DMS 273 (cell line): ENCODE measurements at regions not wholly inside any gene's neighbourhood (a gene's known extent, or its start where the extent isn't known, plus 50 kb on each side); places are given as distances from the start of the nearest gene placed in this dataset.

Experiments
- DNase-seq: peaks from one replicate; lab custom pipeline; 2025; ENCODE audit not compliant: unreplicated experiment; lab: John Stamatoyannopoulos, UW

DNA sequence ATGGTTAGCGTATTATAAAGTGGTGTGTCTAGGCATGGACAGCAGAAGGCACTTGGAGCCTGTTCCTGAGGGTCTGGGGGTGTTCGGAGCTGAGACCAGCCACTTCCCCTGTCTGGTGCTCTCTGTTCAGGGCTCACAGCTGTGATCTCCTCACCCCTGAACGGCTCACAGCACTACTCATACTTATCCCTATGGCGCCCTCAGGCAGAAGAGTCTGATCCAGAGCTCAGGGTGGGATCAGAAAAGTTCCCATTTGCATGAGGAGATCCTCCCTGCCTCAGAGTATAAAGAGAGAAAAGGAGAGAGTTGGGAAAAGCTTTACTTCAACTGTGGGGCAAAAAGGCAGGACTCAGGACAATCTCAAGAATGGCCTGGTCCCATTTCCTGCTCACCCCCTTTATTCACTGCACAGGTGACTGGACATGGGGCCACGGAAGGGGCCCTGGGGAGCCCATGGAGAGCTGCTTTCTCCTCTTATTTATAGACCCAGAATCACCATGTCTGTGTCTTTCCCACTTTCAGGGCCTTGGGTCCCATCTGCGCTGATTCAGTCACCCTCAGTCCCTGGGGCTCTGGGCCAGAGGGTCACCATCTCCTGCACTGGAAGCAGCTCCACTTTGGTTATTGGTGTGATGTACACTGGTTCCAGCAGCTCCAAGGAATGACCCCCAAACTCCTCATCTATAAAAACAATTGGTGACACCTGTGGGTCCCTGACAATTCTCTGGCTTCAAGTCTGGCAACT lies 97.0 kb upstream of the TOP3B start:
- DNase-seq = peak; percentile 8

DNA sequence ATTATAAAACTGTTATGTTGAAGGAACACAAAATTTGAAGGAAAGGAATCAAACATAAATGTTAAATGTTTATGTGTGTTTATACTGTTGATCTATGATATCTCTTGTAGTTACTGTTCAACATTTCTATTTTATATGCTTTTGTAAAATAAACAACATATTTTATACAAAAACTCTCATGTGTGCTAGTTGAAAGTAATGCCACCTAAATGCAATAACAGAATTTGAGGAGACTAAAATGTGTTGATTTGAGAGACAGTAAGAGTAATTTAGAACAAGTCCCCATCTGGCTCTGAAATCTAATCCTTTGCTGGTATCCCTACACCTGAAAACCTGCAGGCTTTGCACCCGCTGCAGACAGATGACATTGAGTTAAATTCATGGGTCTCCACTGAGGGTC lies 95.7 kb upstream of the TOP3B start:
- DNase-seq = no peak

DNA sequence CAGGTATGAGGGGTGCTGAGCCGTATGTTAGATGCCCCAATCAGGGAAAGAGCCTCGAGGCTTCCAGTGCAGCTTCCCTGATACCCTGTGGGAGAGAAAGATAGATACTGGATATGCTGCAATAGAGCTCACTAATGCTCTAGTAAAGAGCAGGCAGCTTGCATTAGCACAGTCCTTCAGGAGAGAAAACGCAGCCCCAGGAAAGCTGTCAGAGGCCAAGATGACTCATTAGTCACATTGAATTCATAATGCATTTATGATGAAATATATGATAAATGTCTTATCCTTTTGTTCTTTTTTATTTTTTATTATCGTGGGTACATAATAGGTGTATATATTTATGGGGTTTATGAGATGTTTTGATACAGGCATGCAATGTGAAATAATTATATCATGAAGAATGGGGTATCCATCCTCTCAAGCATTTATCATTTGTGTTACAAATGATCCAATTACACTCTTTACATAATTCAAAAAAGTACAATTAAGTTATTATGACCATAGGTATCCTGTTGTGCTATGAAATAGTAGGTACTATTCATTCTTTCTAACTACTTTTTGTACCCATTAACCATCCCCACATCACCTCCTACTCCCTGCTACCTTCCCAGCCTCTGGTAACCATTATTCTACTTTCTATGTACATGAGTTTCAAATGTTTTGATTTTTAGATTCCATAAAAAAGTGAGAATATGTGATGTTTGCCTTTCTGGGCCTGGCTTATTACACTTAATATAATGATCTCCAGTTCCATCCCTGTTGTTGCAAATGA lies 94.5 kb upstream of the TOP3B start:
- DNase-seq = peak; percentile 5

DNA sequence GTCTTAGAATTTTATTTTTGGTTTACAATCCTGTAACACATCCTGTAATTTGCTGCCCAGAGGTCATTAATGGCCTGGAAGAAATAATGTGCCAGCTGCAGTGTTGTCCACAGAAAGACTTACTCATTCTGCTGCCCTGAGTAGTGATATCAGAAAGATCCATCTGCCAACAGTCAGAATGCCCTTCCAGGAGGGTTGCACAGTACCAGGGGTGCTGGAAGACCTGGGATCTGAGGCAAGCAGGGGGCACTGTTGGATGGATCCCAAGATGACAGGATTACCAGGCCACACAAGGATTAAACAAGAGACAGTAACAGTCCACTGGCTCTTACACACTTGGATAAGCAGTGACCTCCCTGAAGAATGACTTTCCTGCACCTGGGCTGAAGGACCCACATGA lies 93.8 kb upstream of the TOP3B start:
- peak; percentile 28 for DNase-seq

DNA sequence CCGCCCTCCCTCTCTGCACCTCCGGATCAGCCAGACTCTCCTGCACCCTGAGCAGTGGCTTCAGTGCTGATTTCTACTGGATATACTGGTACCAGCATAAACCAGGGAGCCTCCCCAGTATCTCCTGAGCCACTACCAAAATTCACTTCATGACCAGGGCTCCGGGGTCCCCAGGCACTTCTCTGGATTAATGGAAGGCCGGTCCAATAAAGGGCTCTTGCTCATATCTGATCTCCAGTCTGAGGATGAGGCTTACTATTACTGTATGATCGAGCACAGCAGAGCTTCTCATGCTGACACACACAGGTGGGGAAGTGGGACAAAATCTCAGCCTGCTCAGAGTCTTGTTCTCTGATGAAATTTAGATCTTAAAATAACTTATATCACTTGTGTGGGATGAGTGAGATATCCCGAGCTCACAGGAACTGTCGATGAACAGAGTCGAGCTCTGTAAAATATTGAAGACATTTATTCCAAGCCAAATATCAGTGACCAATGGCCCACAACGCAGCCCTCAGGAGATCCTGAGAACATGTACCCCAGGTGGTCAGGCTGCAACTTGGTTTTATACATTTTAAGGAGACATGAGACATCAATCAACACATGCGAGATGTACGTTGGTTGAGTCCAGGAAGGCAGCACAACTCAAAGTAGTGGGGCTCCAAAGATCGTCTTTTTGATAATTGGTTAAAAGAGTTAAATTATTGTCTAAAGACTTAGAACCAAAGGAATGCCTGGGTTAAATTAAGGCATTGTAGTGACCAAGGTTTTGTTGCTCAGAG lies 93.0 kb upstream of the TOP3B start:
- no peak for DNase-seq

DNA sequence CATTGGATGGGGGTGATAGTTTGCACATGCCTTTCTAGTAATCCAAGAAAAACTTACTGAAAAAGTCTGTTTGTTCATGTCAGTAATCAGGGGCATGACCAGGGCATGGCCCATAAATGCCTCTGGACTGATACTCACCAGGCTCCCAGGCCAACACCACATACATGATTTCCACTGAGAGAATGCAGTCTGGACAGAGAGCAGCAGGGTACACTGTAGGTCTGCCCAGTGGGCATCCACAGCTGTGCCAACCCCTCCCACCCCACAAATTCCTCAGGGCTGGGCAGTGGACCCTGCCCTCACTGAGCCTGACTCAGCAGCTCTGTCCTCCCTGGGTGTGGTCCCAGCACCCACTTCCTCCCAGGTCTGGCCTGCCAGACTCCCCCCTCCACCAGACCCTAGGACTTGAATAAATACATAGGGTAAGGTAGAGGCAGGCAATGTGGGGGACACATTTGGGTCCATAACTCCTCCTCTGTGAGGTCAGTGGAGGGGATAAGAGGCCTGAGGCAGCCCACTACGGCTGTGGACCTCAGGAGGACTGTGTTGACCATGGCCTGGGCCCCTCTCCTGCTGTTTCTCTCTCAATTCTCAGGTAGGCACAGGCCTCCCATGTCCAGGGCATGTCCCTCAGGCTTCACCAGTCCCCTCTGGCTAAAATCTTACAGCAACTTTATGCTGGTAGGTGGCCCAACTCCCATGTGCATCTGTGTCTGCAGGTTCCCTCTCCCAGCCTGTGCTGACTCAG lies 92.2 kb upstream of the TOP3B start:
- DNase-seq = no peak

DNA sequence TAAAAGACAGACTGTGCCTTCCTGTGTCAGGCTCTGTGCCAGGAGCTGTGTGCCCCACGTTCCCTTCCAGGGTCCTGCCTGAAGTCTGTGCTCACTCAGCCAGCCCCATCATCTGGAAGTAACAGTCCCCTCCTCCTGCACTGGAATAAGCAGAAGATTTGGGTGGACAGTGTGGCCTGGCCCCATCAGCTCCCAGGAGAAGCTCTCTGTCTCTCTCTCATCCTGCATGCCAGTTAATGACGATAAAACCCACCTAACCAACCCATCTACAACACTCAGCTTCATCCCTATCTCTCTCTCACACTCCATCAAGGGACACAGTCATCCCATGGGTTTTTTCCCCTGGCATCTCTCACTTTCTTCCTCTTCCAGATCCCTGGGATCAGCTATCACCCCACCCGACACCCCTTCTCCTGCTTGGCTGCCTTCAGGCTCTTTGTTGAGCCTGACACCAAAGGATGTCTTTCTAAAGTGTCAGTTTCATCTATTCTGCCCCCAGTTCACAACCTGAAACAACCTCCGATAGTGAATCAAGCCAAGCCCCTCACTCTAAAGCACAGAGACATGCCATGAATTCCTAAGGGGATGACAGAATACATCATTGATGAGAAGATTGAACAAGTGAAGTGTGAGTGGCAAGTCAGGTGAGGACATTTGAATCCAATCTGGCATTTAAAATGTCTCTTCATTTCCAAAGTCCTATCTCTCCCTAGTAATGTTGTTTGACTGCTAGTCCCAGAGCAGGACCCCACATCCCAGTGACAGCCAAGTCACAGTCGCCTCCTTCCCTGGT lies 91.4 kb upstream of the TOP3B start:
- no peak for DNase-seq

DNA sequence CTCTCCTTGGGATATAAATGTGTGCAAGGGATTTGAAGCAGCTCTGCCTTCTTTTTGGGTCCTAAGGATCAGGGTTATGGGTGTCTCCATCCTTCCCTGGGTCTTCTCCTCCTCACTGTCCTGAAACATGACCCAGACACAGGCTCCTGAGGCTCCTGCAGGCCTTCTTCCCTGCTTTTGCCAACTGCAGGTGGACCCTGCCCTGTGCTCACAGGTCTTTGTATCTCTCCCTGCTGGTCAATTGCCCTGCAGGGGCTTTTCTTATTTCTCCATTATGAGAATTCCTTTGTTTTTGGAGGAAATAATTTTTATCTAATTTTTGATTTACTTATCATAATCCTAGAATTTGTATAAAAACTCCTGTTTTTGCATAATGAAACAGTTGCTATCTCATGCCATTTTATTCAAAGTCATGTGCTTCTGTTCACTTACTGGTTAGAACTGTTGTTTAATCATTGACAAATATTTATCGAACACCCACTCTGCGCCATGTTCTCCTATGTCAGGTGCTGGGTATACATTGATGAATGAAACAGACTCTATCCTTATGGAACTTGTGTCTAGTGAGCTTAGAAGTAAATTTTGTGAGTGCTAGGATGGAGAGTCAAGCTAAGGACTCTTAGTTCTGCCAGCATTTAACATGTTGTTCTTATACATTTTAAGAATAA lies 89.7 kb upstream of the TOP3B start:
- DNase-seq = no peak

DNA sequence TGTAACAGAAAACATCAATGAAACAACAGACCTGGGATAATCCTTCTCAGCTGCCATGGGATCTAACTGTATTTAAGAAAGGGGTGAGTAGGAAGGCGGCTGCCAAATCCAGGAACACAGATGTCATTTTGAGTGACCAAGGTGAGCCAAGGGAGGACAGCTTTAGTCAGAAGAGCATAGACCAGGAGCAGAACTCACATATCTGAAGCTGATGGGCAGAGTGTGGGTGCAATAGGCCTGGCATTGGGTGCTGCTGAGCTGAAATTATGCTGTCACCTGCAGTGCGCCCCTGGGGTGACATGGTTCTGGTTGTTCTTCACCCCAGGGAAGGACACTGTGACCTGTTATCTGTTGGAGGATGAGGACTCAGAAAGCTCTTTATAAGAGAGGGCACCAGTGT lies 88.9 kb upstream of the TOP3B start:
- no peak for DNase-seq

DNA sequence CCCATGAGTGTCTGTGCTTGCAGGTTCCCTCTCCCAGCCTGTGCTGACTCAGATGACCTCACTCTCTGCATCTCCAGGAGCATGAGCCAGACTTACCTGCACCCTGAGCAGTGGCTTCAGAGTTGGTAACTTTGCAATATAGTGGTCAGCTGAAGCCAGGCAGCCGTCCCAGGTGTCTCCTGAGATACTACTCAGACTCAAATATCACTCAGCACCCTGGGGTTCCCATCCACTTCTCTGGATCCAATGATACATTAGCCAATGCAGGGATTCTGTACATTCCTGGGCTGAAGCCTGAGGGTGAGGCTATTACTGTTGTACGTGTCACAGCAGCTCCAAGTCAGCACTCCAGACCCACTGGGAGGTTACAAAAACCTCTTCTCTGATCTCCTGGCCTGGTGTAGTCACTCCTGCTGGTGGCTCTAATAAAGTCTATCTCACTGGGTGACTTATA lies 87.8 kb upstream of the TOP3B start:
- DNase-seq = no peak

DNA sequence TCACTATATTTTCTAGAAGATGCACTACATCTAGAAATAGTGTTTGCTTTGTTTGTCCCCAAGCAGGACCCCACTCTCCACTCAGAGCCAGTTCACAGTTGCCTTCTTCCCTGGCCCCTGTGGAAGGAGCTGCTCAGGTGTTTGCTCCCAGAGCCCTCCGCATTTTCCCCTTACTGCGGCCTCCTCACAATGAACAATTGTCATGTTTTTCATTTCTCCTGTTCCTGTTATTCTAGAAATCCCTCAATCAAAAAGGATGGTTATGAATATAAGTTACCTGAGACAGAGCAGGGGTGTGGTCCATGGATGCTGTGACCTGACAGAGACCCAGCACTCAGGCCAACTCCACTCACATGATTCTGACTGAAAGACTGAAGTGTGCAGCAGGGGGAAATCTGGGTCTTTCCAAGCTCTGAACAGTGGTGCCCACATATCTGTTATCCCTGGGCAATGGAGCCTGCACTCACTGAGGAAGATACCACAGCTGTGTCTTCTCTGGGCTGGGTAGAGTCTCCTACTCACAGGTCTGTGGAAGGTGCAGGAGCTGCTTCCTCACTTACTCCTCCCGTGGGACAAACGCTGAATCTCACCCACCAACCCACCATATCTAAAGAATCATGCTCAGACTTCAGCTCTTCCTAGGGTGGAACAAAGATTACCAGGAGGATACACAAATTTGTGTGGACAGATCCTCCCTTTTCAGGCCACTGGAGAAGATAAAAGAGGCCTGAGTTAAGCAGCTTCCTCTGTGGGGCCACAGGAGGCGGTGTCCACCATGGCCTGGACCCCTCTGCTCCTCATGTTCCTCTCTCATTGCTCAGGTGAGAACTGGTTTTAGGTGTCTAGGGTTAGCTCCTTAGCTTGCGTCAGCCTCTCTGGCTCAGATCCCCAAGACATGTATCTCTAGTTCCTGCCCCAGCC lies 87.1 kb upstream of the TOP3B start:
- DNase-seq = no peak

DNA sequence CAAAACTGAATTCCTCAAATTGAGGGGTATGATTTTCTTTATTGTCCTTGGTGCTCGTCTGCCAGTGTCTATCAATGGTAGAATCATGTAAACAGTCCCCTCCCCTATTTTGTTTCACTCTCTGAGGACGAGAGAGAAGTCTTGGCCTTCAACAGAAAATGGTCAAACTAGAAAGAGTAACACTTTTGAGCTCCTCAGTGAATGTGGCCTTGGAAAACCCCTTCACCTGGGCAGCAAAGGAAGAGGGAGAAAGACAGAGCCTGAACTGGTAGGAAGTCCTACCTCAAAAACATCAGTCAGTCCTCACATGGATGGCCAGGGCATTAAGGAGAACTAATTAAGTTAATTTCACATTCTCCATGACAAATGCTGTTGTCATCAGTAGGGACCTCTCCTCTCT lies 86.1 kb upstream of the TOP3B start:
- no peak for DNase-seq

DNA sequence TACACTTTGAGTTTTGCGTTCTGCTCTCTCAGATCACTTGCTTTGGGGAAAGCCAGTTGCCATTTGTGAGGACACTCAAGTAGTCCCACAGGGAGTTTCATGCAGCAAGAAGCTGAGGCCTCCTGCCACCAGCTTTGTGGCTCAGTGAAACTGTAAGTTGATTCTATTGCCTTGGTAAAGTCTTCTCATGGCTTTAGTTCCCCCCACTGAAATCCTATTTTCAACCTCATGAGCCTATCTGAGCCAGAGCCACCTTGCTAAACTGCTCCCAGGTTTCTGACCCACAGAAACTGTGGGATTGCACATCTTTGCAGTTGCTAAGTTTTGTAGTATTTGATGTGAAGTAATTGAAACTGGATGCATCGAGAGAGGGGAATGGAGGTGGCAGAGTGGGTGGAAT lies 85.4 kb upstream of the TOP3B start:
- no peak for DNase-seq

DNA sequence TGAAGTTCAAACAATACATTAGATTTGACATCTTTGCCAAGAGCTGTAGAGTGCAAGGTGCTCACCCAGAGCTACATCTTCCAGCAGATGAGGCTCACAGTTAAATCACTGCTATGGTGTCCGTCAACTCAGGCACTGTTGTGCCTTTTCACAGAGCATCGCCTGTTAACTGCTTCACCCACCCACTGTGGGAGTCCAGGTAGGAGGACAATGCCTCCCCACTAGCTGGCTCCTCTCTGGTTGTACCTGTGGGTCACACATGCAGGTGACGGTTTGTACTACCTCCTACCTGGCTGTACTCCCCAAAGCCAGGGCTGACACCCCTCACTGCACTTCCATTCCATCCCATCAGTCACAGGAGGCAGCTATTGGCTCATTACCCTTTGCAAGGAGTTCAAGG lies 84.6 kb upstream of the TOP3B start:
- no peak for DNase-seq

DNA sequence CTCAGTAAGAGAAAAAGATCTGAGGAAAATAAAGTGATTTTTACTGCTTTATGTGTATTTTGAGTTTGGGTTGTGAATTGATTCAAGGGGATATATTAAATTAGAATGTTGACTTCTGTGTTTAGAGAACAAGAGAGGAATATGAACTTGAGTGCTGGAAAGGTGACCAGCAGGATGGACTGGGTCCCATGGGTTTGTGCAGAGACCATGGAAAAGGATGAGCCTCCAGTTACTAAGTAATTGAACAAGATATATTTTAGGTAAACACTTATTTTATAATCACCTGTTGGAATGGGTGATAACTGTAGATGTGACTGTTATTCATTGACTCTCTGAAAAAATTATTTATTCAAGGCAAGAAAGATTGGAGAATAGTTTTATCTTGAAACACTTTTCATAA lies 82.0 kb upstream of the TOP3B start:
- DNase-seq = no peak

DNA sequence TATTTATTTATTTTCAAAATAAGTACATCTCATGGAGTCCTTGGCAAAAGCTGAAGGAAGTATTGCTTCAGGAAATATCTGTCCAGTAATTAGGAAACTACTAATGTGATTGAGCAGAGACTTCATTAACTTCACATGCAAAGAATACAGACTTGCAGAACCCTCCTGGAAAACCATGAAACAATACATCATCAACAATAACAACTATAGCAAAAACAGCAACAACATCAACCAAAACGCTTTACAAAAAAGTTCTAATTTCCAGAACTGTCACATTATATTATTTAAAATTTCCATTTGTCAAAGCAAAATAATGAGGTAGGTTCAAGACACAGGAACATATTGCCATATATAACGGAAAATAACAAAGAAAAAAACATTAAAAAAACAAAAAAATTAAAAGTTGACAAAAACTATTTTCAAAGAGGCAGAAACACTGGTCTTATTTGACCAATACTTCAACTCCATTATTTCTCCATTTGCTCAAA lies 79.8 kb upstream of the TOP3B start:
- no peak for DNase-seq

DNA sequence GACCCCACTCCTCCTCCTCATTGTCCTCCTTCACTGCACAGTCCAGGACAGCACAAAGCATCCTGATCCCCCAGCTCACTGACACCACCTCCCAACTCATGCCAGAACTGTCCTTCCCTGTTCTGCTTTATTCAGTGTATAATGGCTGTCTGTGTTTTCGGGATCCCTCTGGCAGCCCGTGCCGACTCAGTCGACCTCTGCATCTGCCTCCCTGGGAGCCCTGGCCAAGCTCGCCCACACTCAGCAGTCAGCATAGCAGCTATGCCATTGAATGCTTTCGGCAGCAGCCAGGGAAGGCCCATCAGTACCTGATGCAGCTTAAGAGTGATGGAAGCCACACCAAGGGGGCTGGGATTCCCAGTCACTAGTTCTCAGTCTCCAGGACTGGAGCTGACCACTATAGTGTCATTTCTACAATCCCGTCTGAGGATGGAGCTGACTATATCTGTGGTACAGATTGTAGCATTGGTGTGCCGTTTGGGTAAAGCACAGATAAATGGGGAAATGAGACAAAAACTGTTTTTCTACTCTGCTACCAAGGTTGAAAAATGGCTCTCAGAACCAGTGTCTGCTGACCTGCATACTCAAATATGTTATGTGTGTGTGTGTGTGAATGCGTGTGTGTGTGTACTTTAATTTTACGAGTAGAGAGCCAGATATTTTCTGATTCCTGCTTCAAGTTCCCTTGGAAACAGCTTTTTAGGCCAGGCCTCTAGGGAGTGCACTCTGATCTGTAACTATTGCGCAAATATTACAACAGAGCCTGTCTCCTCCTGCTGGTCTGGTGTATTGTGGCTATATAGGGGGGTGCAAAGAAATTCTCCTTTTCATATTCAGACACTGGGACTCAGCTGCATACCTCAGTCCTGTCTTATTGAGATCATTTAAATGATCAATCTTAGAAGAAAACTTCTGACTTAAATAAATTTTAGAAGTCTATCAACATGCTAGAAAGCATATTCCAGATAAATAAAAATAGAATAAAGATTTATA lies 78.8 kb upstream of the TOP3B start:
- DNase-seq = peak; percentile 45
